Aorta (tissue), 5 donors: ENCODE measurements at regions not wholly inside any gene's neighbourhood (a gene's known extent, or its start where the extent isn't known, plus 50 kb on each side); places are given as distances from the start of the nearest gene placed in this dataset.

Experiments used
- ATAC-seq: fragments of 200-7000 bp; cut with Tn5 transposase; one replicate; pipeline ENCODE4 v1.9.1; 2022; ENCODE audit warnings: moderate library complexity; ENCODE audit not compliant: low FRiP score
- DNase-seq, 2 donors: peaks; one replicate each; pipeline ENCODE4 v3.0.0-alpha.2; 2020
- H3K27ac ChIP-seq, 2 donors: one replicate each; pipeline ENCODE4 v1.5.1; 2013; ENCODE audit warnings: low read length in 2 of 2, mild to moderate bottlenecking in 2 of 2, moderate library complexity in 2 of 2, control low read depth in 1 of 2, inconsistent platforms in 1 of 2, low read depth in 1 of 2
- H3K27me3 ChIP-seq, 2 donors: one replicate each; pipeline ENCODE4 v1.6.1; 2013; ENCODE audit warnings: control low read depth in 1 of 2, low read length in 1 of 2, mild to moderate bottlenecking in 1 of 2, moderate library complexity in 1 of 2; ENCODE audit not compliant: insufficient read depth in 2 of 2, control insufficient read depth in 1 of 2
- H3K36me3 ChIP-seq, 2 donors: one replicate each; pipeline ENCODE4 v1.6.1; 2013; ENCODE audit warnings: control low read depth in 1 of 2, low read length in 1 of 2, mild to moderate bottlenecking in 1 of 2; ENCODE audit not compliant: insufficient read depth in 2 of 2, control insufficient read depth in 1 of 2
- H3K4me1 ChIP-seq, 2 donors: one replicate each; pipeline ENCODE4 v1.6.1; 2013; ENCODE audit warnings: low read length in 2 of 2, control low read depth in 1 of 2, mild to moderate bottlenecking in 1 of 2, moderate library complexity in 1 of 2; ENCODE audit not compliant: insufficient read depth in 2 of 2, control insufficient read depth in 1 of 2
- H3K4me3 ChIP-seq, 2 donors: one replicate each; pipeline ENCODE4 v1.5.1; 2013; ENCODE audit warnings: low read length in 2 of 2, control low read depth in 1 of 2, mild to moderate bottlenecking in 1 of 2
- H3K9me3 ChIP-seq: one replicate; pipeline ENCODE4 v1.6.1; 2013; ENCODE audit warnings: mild to moderate bottlenecking, low read length; ENCODE audit not compliant: control insufficient read depth
- WGBS, 2 donors: extraction: QIAGEN DNeasy Blood & Tissue Kit; methylation state at CpG; one replicate each; pipeline ENCODE4 v1.1.7; 2013; 5-methylcytosine and 5-hydroxymethylcytosine counted together
- intact Hi-C, 2 donors: fragments of 100-400 bp; cut with DNase I; formaldehyde crosslinking; loops; one replicate each; pipeline versions ENCODE4 v1.14.2 to v1.15.0; 2022
- donor health status: healthy with polysubstance abuse.
- donor health status: Bipolar disorder and iron deficiency.
- donor health status: DM: no; HTN: no; CAD: no.
- donor health status: DM: no; HTN: no; CAD: no.
- donor health status: DM: yes; HTN: yes; CAD: no.

GRCh38 chr13:73822668-73823592 is 311.3 kb downstream of the KLF12 start:
- 89 to 92% methylated on average over 6 of the region's 6 CpGs for WGBS, 2 donors
- H3K36me3 ChIP-seq, result peaks cover 0 to 3% of the 10 kb centered on the region in 2 donors

GRCh38 chr13:73820688-73821087 is 313.5 kb downstream of the KLF12 start:
- no peak overlapping the region for H3K27ac ChIP-seq
- H3K9me3 ChIP-seq, result no peaks in the 10 kb centered on the region
- intact Hi-C loops, result no loop called here
- no peak for ATAC-seq
- H3K4me3 ChIP-seq, result no peak overlapping the region
- H3K4me1 ChIP-seq, result no peaks in the 10 kb centered on the region
- peaks cover 0 to 3% of the 10 kb centered on the region in 2 donors for H3K36me3 ChIP-seq
- no peaks in the 10 kb centered on the region for H3K27me3 ChIP-seq
- no peak for DNase-seq
- WGBS, 2 donors, result 95 to 96% methylated on average over 2 of the region's 2 CpGs

More at GRCh38 chr13:73822668-73823592, 311.3 kb downstream of the KLF12 start:
- no peaks in the 10 kb centered on the region for H3K9me3 ChIP-seq
- no peak overlapping the region for H3K4me3 ChIP-seq
- DNase-seq, result no peak
- intact Hi-C loops, result no loop called here
- no peaks in the 10 kb centered on the region for H3K4me1 ChIP-seq
- no peak for ATAC-seq
- H3K27ac ChIP-seq, result no peak overlapping the region
- no peaks in the 10 kb centered on the region for H3K27me3 ChIP-seq

DNA sequence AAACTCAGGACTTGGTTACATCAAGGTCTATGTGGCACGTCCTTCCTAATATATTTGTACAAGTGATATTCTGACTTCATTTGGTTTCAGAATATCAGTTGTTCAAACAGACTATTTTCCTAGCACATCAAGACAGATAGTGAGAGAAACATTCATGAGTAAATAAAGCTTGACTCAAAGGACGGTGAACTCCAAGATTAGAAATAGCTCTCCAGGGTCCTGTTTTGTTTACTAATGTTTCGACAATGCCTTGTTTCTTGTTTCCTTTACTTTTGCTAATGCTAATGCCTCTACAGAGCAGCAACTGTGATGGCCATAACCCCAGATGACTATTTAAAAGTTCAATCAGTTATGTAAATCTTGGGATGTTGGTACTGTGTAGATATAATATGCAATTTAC is 313.9 kb downstream of the KLF12 start:
- intact Hi-C loops, result no loop called here
- no peaks in the 10 kb centered on the region for H3K9me3 ChIP-seq
- H3K27me3 ChIP-seq, result no peaks in the 10 kb centered on the region
- H3K36me3 ChIP-seq, result peaks cover 0 to 3% of the 10 kb centered on the region in 2 donors
- H3K27ac ChIP-seq, result no peak overlapping the region
- no peak overlapping the region for H3K4me3 ChIP-seq
- no peaks in the 10 kb centered on the region for H3K4me1 ChIP-seq
- DNase-seq (no peak), ATAC-seq (no peak)
- 91 to 93% methylated on average over 3 of the region's 3 CpGs for WGBS, 2 donors

GRCh38 chr13:73819711-73820110 is 314.5 kb downstream of the KLF12 start:
- Histone ChIP-seq H3K36me3 (peaks cover 0 to 3% of the 10 kb centered on the region in 2 donors), H3K9me3 (no peaks in the 10 kb centered on the region), H3K4me3 (no peak overlapping the region), H3K4me1 (no peaks in the 10 kb centered on the region), H3K27me3 (no peaks in the 10 kb centered on the region), H3K27ac (no peak overlapping the region)
- ATAC-seq (no peak), DNase-seq (no peak)
- intact Hi-C loops, result no loop called here

DNA sequence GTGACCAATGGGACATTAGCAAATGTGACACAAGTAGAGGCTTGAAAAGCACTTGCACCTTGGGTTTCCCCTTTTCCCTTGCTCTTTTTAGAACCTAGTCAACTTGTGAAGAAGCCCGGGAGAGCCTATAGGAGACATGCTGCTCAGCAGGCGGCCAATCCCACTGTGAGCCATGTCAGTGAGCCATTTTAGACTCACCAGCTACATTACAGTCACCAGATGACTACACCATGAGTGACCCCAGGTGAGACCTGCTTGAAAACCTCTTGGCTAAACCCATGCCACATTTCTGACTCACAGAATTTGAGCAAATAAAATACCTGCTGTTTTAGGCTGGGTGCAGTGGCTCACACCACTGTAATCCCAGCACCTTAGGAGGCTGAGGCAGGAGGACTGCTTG is 317.5 kb downstream of the KLF12 start:
- Histone ChIP-seq H3K9me3 (no peaks in the 10 kb centered on the region), H3K27ac (no peak overlapping the region), H3K27me3 (no peaks in the 10 kb centered on the region), H3K36me3 (peaks cover 2 to 3% of the 10 kb centered on the region in 2 donors), H3K4me1 (no peaks in the 10 kb centered on the region), H3K4me3 (no peak overlapping the region)
- ATAC-seq (no peak), DNase-seq (no peak)
- WGBS, 2 donors, result 95 to 98% methylated on average over 2 of the region's 2 CpGs
- intact Hi-C loops, result no loop called here

DNA sequence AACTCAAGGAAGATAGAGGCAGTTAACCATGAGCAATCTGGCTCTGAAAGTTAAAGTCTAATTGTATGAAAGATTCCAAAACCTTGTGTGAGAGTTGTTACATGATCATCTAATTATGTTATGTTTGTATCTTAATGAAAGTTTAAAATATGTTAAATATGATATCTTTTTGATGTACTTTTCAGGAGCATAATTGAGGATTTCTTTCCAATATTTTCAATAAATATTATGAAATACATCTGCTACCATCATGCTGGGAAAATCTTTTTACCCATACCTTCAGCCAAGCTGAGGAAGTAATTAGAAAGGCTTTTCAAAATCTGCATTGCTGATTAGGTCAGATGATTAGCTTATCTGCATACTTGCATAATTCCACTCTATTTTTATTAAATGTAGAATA is 318.4 kb downstream of the KLF12 start:
- Histone ChIP-seq H3K27me3 (no peaks in the 10 kb centered on the region), H3K36me3 (peaks cover 2 to 3% of the 10 kb centered on the region in 2 donors), H3K4me1 (no peaks in the 10 kb centered on the region), H3K4me3 (no peak overlapping the region), H3K9me3 (no peaks in the 10 kb centered on the region), H3K27ac (no peak overlapping the region)
- no peak for ATAC-seq
- no peak for DNase-seq
- intact Hi-C loops, result no loop called here

DNA sequence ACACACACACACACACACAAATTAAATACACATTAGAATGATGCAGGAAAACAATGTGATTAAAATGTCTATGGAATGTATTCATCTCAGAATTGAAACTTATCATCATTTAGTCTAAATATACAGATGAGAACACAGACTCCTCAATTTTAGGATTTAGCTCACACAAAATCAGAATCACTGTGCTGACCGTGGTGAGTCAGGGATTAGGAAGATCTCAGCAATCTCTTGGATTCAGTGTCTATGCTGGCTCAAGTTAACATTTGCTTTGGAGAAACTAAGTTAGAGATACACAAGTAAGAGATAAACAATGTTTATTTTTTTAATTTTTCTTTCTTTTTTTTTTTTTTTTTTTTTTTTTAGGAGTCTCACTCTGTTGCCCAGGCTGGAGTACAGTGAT is 323.6 kb downstream of the KLF12 start:
- no peaks in the 10 kb centered on the region for H3K27me3 ChIP-seq
- no peak overlapping the region for H3K27ac ChIP-seq
- WGBS, 2 donors, result 83 to 87% methylated on average over 1 of the region's 1 CpG
- ATAC-seq (no peak), DNase-seq (no peak)
- intact Hi-C loops, result no loop called here
- peaks cover 0 to 2% of the 10 kb centered on the region in 2 donors for H3K36me3 ChIP-seq
- no peaks in the 10 kb centered on the region for H3K9me3 ChIP-seq
- H3K4me1 ChIP-seq, result peaks cover 0 to 3% of the 10 kb centered on the region in 2 donors
- H3K4me3 ChIP-seq, result no peak overlapping the region

DNA sequence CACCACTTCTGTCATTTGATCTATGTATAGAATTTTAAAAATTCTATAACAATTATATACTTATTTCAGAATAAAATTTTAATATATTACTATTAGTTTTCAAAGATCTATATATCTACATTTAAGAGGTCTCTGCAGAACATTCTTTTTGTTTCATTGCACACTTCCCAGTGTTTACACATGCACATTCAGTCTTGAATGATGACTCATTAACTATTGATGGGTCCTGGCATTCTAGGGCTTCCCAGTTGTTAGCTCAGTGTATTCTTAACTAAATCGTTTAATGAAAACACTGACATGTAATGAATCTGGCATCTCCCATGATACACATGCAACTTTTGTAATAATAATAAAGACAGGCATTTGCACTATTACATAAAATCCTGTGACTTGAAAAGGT is 324.6 kb downstream of the KLF12 start:
- Histone ChIP-seq H3K4me1 (peaks cover 0 to 3% of the 10 kb centered on the region in 2 donors), H3K27ac (no peak overlapping the region), H3K27me3 (no peaks in the 10 kb centered on the region), H3K36me3 (peaks cover 0 to 2% of the 10 kb centered on the region in 2 donors), H3K9me3 (no peaks in the 10 kb centered on the region), H3K4me3 (no peak overlapping the region)
- DNase-seq (no peak), ATAC-seq (no peak)
- intact Hi-C loops, result no loop called here
- 16 to 29% methylated on average over 1 of the region's 1 CpG for WGBS, 2 donors

DNA sequence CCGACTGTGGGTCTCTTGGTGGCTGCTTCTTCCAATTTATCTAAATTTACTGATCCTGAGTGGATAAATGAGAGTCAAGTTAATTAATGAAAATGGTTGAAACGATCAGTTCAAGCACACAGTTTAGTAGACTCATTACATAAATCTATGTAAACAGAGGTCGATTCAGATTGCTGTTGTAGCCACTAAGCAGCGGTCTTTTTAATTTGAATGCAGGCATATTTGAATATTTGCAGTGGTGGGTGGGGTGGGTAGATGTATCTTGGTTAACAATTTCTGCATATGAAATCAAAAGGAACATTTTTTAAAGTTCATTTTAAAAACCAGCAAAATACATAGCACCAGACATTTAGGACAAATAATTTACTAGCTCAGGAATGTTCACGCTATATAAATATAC is 325.9 kb downstream of the KLF12 start:
- intact Hi-C loops, result no loop called here
- Histone ChIP-seq H3K36me3 (peaks cover 0 to 2% of the 10 kb centered on the region in 2 donors), H3K4me3 (no peak overlapping the region), H3K27me3 (no peaks in the 10 kb centered on the region), H3K9me3 (no peaks in the 10 kb centered on the region), H3K27ac (no peak overlapping the region), H3K4me1 (peaks cover 0 to 3% of the 10 kb centered on the region in 2 donors)
- no peak for ATAC-seq
- no peak for DNase-seq
- 72 to 85% methylated on average over 5 of the region's 5 CpGs for WGBS, 2 donors
